Fibroblast of lung (primary cell): ENCODE measurements at regions not wholly inside any gene's neighbourhood (a gene's known extent, or its start where the extent isn't known, plus 50 kb on each side); places are given as distances from the start of the nearest gene placed in this dataset.

Experiments used
- DNase-seq, 2 donors: peaks; one replicate each; pipeline versions ENCODE4 v3.0.0 to v3.0.0-alpha.2; 2010; ENCODE audit warnings: low read depth in 2 of 2
- H2AFZ ChIP-seq: 2 replicates; pipeline ENCODE4 v1.5.1; 2012; ENCODE audit warnings: low read length, control low read depth, inconsistent platforms
- H3K27ac ChIP-seq: 2 replicates; pipeline ENCODE4 v1.5.1; 2011; ENCODE audit warnings: low read length, control low read depth; ENCODE audit not compliant: insufficient read depth
- H3K27me3 ChIP-seq: 2 replicates; pipeline ENCODE4 v1.5.1; 2011; ENCODE audit warnings: mild to moderate bottlenecking, low read length; ENCODE audit not compliant: control insufficient read depth, insufficient read depth
- H3K36me3 ChIP-seq: 2 replicates; pipeline ENCODE4 v1.5.1; 2011; ENCODE audit warnings: low read length; ENCODE audit not compliant: control insufficient read depth, insufficient read depth
- H3K4me1 ChIP-seq: 2 replicates; pipeline ENCODE4 v1.5.1; 2011; ENCODE audit warnings: low read length; ENCODE audit not compliant: control insufficient read depth, insufficient read depth; ENCODE audit errors: extremely low read depth
- H3K4me2 ChIP-seq: 2 replicates; pipeline ENCODE4 v1.5.1; 2011; ENCODE audit warnings: low read length, control low read depth; ENCODE audit not compliant: insufficient read depth; ENCODE audit errors: extremely low read depth
- H3K4me3 ChIP-seq, 4 experiments: fragments of 200-600 bp in 1 of 4; sonication (generic) in 1 of 4; replicated peaks in 1 of 4; 2 replicates each; pipeline ENCODE4 v1.5.1; 2011 to 2016; ENCODE audit warnings: low read length in 4 of 4, low read depth in 3 of 4, mild to moderate bottlenecking in 3 of 4, control low read depth in 2 of 4, inconsistent platforms in 1 of 4, mixed read lengths in 1 of 4; ENCODE audit not compliant: insufficient read depth in 1 of 4; ENCODE audit errors: control extremely low read depth in 1 of 4
- H3K79me2 ChIP-seq: 2 replicates; pipeline ENCODE4 v1.5.1; 2012; ENCODE audit warnings: mild to moderate bottlenecking, low read length, inconsistent platforms; ENCODE audit not compliant: control insufficient read depth, insufficient read depth
- H3K9ac ChIP-seq: 2 replicates; pipeline ENCODE4 v1.5.1; 2011; ENCODE audit warnings: mild to moderate bottlenecking, low read length, control low read depth; ENCODE audit not compliant: insufficient read depth
- H3K9me3 ChIP-seq: 2 replicates; pipeline ENCODE4 v1.5.1; 2012; ENCODE audit warnings: low read depth, low read length; ENCODE audit not compliant: control insufficient read depth, insufficient read depth
- H4K20me1 ChIP-seq: 2 replicates; pipeline ENCODE4 v1.5.1; 2011; ENCODE audit warnings: low read length; ENCODE audit not compliant: control insufficient read depth, insufficient read depth; ENCODE audit errors: extremely low read depth
- EZH2 ChIP-seq: IDR thresholded peaks from 2 replicates; pipeline ENCODE4 v1.5.1; 2012; ENCODE audit warnings: low read length, control low read depth, mild to moderate bottlenecking; ENCODE audit errors: missing control alignments
- TF ChIP-seq, protein P1 (sequence below), 2 donors: IDR thresholded peaks in 1 of 2; conservative IDR thresholded peaks in 1 of 2; 1 replicate in 1 of 2; 2 replicates in 1 of 2; pipeline ENCODE4 v1.5.1; 2011 to 2012; ENCODE audit warnings: low read length in 2 of 2, control low read depth in 1 of 2, inconsistent platforms in 1 of 2, low read depth in 1 of 2, mild to moderate bottlenecking in 1 of 2

DNA sequence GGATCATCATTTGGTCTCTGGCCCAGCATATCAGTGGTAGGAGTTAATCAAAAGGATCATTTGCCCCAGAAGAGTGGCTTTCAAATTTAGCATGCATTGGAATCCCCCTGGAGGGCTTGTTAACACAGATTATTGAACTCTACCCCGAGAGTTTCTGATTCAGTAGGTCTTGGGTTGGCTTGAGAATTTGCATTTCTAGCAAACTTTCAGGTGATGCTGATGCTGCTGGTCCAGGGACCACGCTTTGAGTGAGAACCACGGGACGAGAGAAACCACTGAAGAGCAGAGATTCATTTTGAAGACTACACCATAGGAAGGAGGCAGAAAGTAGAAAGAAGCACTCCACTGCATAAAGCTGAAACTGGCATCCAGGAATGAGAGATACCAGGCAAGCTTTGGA, 81.3 kb upstream of the DUSP10 start:
- no peak overlapping the region for H3K9ac ChIP-seq

DNA sequence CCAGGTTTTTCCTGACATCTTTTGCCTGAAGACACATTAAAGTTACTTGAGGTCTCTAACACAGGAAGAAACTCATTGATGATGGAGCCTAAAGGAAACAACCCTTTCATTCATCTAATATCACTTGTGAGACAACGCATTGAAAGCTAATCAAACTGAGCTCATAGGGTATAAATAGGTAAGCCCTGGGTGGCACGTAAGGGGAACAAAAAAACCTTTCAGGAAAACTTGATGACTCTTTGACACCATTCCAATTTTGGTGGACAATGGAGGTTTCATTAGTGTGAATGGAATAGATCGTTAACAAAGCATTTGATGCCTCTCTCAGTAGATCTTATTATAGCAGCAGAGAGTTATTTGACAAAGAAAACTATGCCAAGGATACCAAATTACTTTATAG, 80.7 kb upstream of the DUSP10 start:
- H3K27ac ChIP-seq = no peak overlapping the region
- H3K4me2 ChIP-seq = no peak overlapping the region
- no peaks in the 10 kb centered on the region for H3K36me3 ChIP-seq
- H3K4me1 ChIP-seq = no peaks in the 10 kb centered on the region
- H3K79me2 ChIP-seq = no peaks in the 10 kb centered on the region
- H3K27me3 ChIP-seq = no peaks in the 10 kb centered on the region
- no peak overlapping the region for H3K4me3 ChIP-seq
- H2AFZ ChIP-seq = no peak overlapping the region
- TF ChIP-seq EZH2 = no peak
- TF ChIP-seq, protein P1, sequence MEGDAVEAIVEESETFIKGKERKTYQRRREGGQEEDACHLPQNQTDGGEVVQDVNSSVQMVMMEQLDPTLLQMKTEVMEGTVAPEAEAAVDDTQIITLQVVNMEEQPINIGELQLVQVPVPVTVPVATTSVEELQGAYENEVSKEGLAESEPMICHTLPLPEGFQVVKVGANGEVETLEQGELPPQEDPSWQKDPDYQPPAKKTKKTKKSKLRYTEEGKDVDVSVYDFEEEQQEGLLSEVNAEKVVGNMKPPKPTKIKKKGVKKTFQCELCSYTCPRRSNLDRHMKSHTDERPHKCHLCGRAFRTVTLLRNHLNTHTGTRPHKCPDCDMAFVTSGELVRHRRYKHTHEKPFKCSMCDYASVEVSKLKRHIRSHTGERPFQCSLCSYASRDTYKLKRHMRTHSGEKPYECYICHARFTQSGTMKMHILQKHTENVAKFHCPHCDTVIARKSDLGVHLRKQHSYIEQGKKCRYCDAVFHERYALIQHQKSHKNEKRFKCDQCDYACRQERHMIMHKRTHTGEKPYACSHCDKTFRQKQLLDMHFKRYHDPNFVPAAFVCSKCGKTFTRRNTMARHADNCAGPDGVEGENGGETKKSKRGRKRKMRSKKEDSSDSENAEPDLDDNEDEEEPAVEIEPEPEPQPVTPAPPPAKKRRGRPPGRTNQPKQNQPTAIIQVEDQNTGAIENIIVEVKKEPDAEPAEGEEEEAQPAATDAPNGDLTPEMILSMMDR (conservative IDR thresholded peaks at IDR 0.05 in 1 of 2, IDR thresholded peaks at IDR 0.05 in 1 of 2; ENCODE audit: low read depth in 1 of 2, low read length in 2 of 2) = no peak
- H3K9me3 ChIP-seq = no peaks in the 10 kb centered on the region
- no peak overlapping the region for H3K9ac ChIP-seq
- no peaks in the 10 kb centered on the region for H4K20me1 ChIP-seq
- no peak for DNase-seq

More for the DNA sequence above, 81.3 kb upstream of the DUSP10 start:
- no peak overlapping the region for H3K4me3 ChIP-seq
- no peak overlapping the region for H3K4me2 ChIP-seq
- no peak overlapping the region for H2AFZ ChIP-seq
- TF ChIP-seq, protein P1 (conservative IDR thresholded peaks at IDR 0.05 in 1 of 2, IDR thresholded peaks at IDR 0.05 in 1 of 2; ENCODE audit: low read depth in 1 of 2, low read length in 2 of 2) = no peak
- TF ChIP-seq EZH2 = no peak
- H4K20me1 ChIP-seq = no peaks in the 10 kb centered on the region
- no peaks in the 10 kb centered on the region for H3K79me2 ChIP-seq
- H3K36me3 ChIP-seq = no peaks in the 10 kb centered on the region
- no peaks in the 10 kb centered on the region for H3K9me3 ChIP-seq
- no peaks in the 10 kb centered on the region for H3K4me1 ChIP-seq
- DNase-seq = no peak
- no peak overlapping the region for H3K27ac ChIP-seq
- no peaks in the 10 kb centered on the region for H3K27me3 ChIP-seq

DNA sequence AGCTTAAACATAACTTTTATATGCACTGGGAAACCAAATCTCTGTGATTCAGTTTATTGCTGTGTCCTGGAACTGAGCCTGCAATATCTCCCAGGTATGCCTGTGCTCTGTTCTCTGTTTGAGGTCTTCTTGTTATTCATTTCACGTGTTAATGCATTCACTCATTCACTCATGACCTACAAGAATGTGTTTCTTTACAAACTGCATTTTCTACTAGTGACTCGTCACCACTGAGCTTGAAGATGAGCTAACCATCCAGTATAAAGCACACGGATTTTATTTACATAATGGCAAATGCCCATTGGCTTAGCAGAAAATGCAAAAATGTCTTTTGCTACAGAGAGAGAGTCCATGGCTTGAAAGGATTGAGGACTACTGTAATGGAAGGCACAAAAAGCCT, 75.0 kb upstream of the DUSP10 start:
- H3K9me3 ChIP-seq = no peaks in the 10 kb centered on the region
- peak; percentile 82 to 97 for DNase-seq
- no peaks in the 10 kb centered on the region for H4K20me1 ChIP-seq
- H3K4me1 ChIP-seq = no peaks in the 10 kb centered on the region
- H3K4me2 ChIP-seq = no peak overlapping the region
- H3K4me3 ChIP-seq = no peak overlapping the region
- H3K79me2 ChIP-seq = no peaks in the 10 kb centered on the region
- H2AFZ ChIP-seq = no peak overlapping the region
- no peak for TF ChIP-seq EZH2
- TF ChIP-seq, protein P1 (conservative IDR thresholded peaks at IDR 0.05 in 1 of 2, IDR thresholded peaks at IDR 0.05 in 1 of 2; ENCODE audit: low read depth in 1 of 2, low read length in 2 of 2) = no peak
- H3K27me3 ChIP-seq = no peaks in the 10 kb centered on the region
- no peak overlapping the region for H3K9ac ChIP-seq
- peak overlapping the region; percentile 8 for H3K27ac ChIP-seq
- H3K36me3 ChIP-seq = no peaks in the 10 kb centered on the region
